CD14-positive monocyte (primary cell): ENCODE measurements at regions not wholly inside any gene's neighbourhood (a gene's known extent, or its start where the extent isn't known, plus 50 kb on each side); places are given as distances from the start of the nearest gene placed in this dataset.
A peak's percentile ranks its signal among the peaks of the same experiment; 100 is the strongest.

Source experiments
- DNase-seq, 3 donors: peaks; one replicate each; pipeline ENCODE4 v3.0.0-alpha.2; 2011 to 2022
- H2AFZ ChIP-seq: 2 replicates; pipeline ENCODE4 v1.6.0; 2012; ENCODE audit warnings: mild to moderate bottlenecking, low read depth, low read length, inconsistent platforms; ENCODE audit not compliant: insufficient read depth, poor library complexity, severe bottlenecking
- H3K27ac ChIP-seq, 2 donors: 1 replicate in 1 of 2; 2 replicates in 1 of 2; pipeline ENCODE4 v1.5.1; 2012 to 2013; ENCODE audit warnings: low read length in 2 of 2, control low read depth in 1 of 2, inconsistent platforms in 1 of 2, low read depth in 1 of 2, mild to moderate bottlenecking in 1 of 2
- H3K27me3 ChIP-seq, 2 donors: one replicate each; pipeline versions ENCODE4 v1.6.0 to v1.6.1; 2011 to 2013; ENCODE audit warnings: low read length in 2 of 2; ENCODE audit not compliant: control insufficient read depth in 2 of 2, insufficient read depth in 2 of 2
- H3K36me3 ChIP-seq, 2 donors: replicated peaks in 1 of 2; 1 replicate in 1 of 2; 2 replicates in 1 of 2; pipeline versions ENCODE4 v1.5.1 to v1.6.1; 2012 to 2013; ENCODE audit warnings: low read length in 2 of 2, control low read depth in 1 of 2, inconsistent platforms in 1 of 2, mild to moderate bottlenecking in 1 of 2; ENCODE audit not compliant: insufficient read depth in 2 of 2, control insufficient read depth in 1 of 2
- H3K4me1 ChIP-seq, 2 donors: 1 replicate in 1 of 2; 2 replicates in 1 of 2; pipeline versions ENCODE4 v1.5.1 to v1.6.1; 2012 to 2013; ENCODE audit warnings: low read length in 2 of 2, control low read depth in 1 of 2, inconsistent platforms in 1 of 2, mild to moderate bottlenecking in 1 of 2, moderate library complexity in 1 of 2; ENCODE audit not compliant: insufficient read depth in 2 of 2, control insufficient read depth in 1 of 2
- H3K4me2 ChIP-seq: replicated peaks from 2 replicates; pipeline ENCODE3; 2012; ENCODE audit warnings: low read length, moderate library complexity, mild to moderate bottlenecking; ENCODE audit not compliant: poor library complexity, severe bottlenecking; ENCODE audit errors: extremely low read depth
- H3K4me3 ChIP-seq, 3 experiments: fragments of 200-600 bp in 1 of 3; sonication (generic) in 1 of 3; replicated peaks in 1 of 3; 1 replicate in 2 of 3; 2 replicates in 1 of 3; pipeline ENCODE4 v1.5.1; 2011 to 2013; ENCODE audit warnings: low read length in 3 of 3, mild to moderate bottlenecking in 3 of 3, control low read depth in 2 of 3, low read depth in 2 of 3, inconsistent platforms in 1 of 3, moderate library complexity in 1 of 3
- H3K79me2 ChIP-seq: 2 replicates; pipeline ENCODE4 v1.6.0; 2012; ENCODE audit warnings: mild to moderate bottlenecking, control low read depth, inconsistent platforms, low read length, moderate library complexity; ENCODE audit not compliant: insufficient read depth
- H3K9ac ChIP-seq: 2 replicates; pipeline ENCODE4 v1.6.0; 2017; ENCODE audit warnings: low read length, mild to moderate bottlenecking; ENCODE audit not compliant: insufficient read depth, poor library complexity, severe bottlenecking
- H3K9me3 ChIP-seq, 2 donors: replicated peaks in 1 of 2; 1 replicate in 1 of 2; 2 replicates in 1 of 2; pipeline versions ENCODE4 v1.5.1 to v1.6.1; 2012 to 2013; ENCODE audit warnings: low read length in 2 of 2, control low read depth in 1 of 2; ENCODE audit not compliant: control insufficient read depth in 1 of 2, insufficient read depth in 1 of 2
- H4K20me1 ChIP-seq: 2 replicates; pipeline ENCODE4 v1.6.0; 2012; ENCODE audit warnings: mild to moderate bottlenecking, low read length, control low read depth, moderate library complexity; ENCODE audit not compliant: insufficient read depth
- H3K27ac Mint-ChIP-seq, 7 donors: one replicate each; pipeline ENCODE4 v1.8.0; 2020; ENCODE audit warnings: mild to moderate bottlenecking in 7 of 7, mixed read lengths in 7 of 7, moderate library complexity in 6 of 7, inconsistent platforms in 2 of 7
- H3K27me3 Mint-ChIP-seq, 3 donors: one replicate each; pipeline ENCODE4 v1.8.0; 2021 to 2022; ENCODE audit warnings: low read depth in 3 of 3, mild to moderate bottlenecking in 3 of 3, mixed read lengths in 3 of 3, moderate library complexity in 3 of 3, inconsistent platforms in 1 of 3
- H3K36me3 Mint-ChIP-seq, 2 donors: one replicate each; pipeline ENCODE4 v1.8.0; 2020; ENCODE audit warnings: mixed read lengths in 2 of 2, inconsistent platforms in 1 of 2, mild to moderate bottlenecking in 1 of 2
- H3K4me1 Mint-ChIP-seq: one replicate; pipeline ENCODE4 v1.8.0; 2020; ENCODE audit warnings: mild to moderate bottlenecking, mixed read lengths
- H3K4me3 Mint-ChIP-seq, 2 donors: one replicate each; pipeline ENCODE4 v1.8.0; 2020; ENCODE audit warnings: mild to moderate bottlenecking in 2 of 2, mixed read lengths in 2 of 2, moderate library complexity in 1 of 2
- H3K9me3 Mint-ChIP-seq, 7 donors: one replicate each; pipeline ENCODE4 v1.8.0; 2020 to 2022; ENCODE audit warnings: mixed read lengths in 7 of 7, mild to moderate bottlenecking in 6 of 7, moderate library complexity in 6 of 7, inconsistent platforms in 2 of 7
- WGBS: methylation state at CpG from one replicate; pipeline ENCODE4 v1.1.5; 2013; ENCODE audit warnings: missing lambda C conversion rate; ENCODE audit not compliant: insufficient coverage; 5-methylcytosine and 5-hydroxymethylcytosine counted together
- intact Hi-C, 2 donors: fragments of 100-400 bp; cut with micrococcal nuclease; formaldehyde crosslinking; loops; one replicate each; pipeline versions ENCODE4 v1.15.0 to v1.15.1; 2023
- TF ChIP-seq, protein P1 (sequence below): fragments of 200-600 bp; IDR thresholded peaks from one replicate; pipeline ENCODE4 v1.8.0; 2022; ENCODE audit warnings: antibody characterized with exemption, mild to moderate bottlenecking

DNA sequence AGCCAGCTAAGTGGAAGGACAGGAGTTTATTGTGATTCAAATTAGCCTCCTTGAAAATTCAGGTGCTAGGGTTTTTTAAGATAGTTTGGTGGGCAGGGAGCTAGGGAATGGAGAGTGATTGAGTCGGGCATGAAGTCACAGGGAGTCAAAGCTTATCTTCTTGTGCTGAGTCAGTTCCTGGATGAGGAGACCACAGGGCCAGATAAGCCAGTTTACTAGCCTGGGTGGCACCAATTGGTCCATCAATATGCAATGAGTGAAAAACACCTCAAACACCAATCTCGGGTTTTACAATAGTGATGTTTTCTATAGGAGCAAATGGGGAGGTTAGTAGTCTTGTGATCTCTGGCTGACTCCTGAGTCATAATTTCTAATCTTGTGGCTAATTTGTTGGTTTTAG lies 165.1 kb downstream of the ABCC12 start:
- TF ChIP-seq, protein P1, sequence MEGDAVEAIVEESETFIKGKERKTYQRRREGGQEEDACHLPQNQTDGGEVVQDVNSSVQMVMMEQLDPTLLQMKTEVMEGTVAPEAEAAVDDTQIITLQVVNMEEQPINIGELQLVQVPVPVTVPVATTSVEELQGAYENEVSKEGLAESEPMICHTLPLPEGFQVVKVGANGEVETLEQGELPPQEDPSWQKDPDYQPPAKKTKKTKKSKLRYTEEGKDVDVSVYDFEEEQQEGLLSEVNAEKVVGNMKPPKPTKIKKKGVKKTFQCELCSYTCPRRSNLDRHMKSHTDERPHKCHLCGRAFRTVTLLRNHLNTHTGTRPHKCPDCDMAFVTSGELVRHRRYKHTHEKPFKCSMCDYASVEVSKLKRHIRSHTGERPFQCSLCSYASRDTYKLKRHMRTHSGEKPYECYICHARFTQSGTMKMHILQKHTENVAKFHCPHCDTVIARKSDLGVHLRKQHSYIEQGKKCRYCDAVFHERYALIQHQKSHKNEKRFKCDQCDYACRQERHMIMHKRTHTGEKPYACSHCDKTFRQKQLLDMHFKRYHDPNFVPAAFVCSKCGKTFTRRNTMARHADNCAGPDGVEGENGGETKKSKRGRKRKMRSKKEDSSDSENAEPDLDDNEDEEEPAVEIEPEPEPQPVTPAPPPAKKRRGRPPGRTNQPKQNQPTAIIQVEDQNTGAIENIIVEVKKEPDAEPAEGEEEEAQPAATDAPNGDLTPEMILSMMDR: no peak
- no peak overlapping the region for H3K4me3 ChIP-seq
- H3K4me3 Mint-ChIP-seq: no peak overlapping the region
- no peaks in the 10 kb centered on the region for H3K4me1 ChIP-seq
- H3K27me3 ChIP-seq: no peaks in the 10 kb centered on the region
- H3K27ac Mint-ChIP-seq: no peak overlapping the region
- H3K79me2 ChIP-seq: no peaks in the 10 kb centered on the region
- H3K9me3 Mint-ChIP-seq: peaks cover 0 to 9% (median 8%) of the 10 kb centered on the region in 7 donors
- H3K4me1 Mint-ChIP-seq: no peaks in the 10 kb centered on the region
- H4K20me1 ChIP-seq: no peaks in the 10 kb centered on the region
- peaks cover 0 to 2% (median 2%) of the 10 kb centered on the region in 3 donors for H3K27me3 Mint-ChIP-seq
- intact Hi-C loops: no loop called here
- no peak overlapping the region for H3K27ac ChIP-seq
- H3K9ac ChIP-seq: no peak overlapping the region
- no peaks in the 10 kb centered on the region for H3K36me3 Mint-ChIP-seq
- no peaks in the 10 kb centered on the region for H3K36me3 ChIP-seq
- 83% methylated on average over 1 of the region's 2 CpGs for WGBS
- no peak for DNase-seq
- H3K9me3 ChIP-seq: peaks cover 0 to 2% of the 10 kb centered on the region in 2 donors
- no peak overlapping the region for H2AFZ ChIP-seq
- H3K4me2 ChIP-seq: no peak overlapping the region

DNA sequence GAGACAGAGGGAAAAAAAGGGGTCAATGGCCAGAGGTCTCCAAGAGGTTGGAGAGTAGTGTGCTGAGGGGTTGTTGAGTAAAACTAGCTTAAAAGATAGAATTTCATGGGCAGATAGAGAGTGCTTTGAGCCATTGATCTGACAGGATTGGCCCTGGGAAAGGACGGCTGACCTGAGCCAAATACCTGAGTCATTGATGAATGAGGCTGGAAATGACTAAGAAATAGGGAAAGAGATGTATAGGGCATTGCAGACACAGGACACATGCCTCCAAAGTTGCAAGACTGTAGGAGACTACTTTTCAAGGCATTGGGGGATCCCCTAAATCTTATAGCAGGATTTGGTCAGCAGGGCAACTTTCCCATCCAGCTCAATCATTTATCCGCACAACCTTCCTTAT lies 168.7 kb downstream of the ABCC12 start:
- Histone ChIP-seq H3K4me2 (no peak overlapping the region), H2AFZ (no peak overlapping the region), H3K4me3 (no peak overlapping the region), H3K27ac (no peak overlapping the region), H3K36me3 (no peaks in the 10 kb centered on the region), H4K20me1 (no peaks in the 10 kb centered on the region), H3K79me2 (no peaks in the 10 kb centered on the region), H3K9me3 (no peaks in the 10 kb centered on the region), H3K27me3 (no peaks in the 10 kb centered on the region), H3K9ac (no peak overlapping the region), H3K4me1 (no peaks in the 10 kb centered on the region)
- TF ChIP-seq, protein P1: no peak
- H3K4me3 Mint-ChIP-seq: no peak overlapping the region
- intact Hi-C loops: no loop called here
- H3K36me3 Mint-ChIP-seq: no peaks in the 10 kb centered on the region
- peaks cover 0 to 2% (median 2%) of the 10 kb centered on the region in 3 donors for H3K27me3 Mint-ChIP-seq
- peak overlapping the region in 1 of 7 donors; percentile 58 for H3K27ac Mint-ChIP-seq
- DNase-seq: no peak
- peaks cover 0 to 8% (median 3%) of the 10 kb centered on the region in 7 donors for H3K9me3 Mint-ChIP-seq
- no peaks in the 10 kb centered on the region for H3K4me1 Mint-ChIP-seq
- WGBS: 82% methylated on average over 1 of the region's 2 CpGs
